GM12872 (cell line): ENCODE measurements at regions not wholly inside any gene's neighbourhood (a gene's known extent, or its start where the extent isn't known, plus 50 kb on each side); places are given as distances from the start of the nearest gene placed in this dataset.
A peak's percentile ranks its signal among the peaks of the same experiment; 100 is the strongest.

Source experiments
- TF ChIP-seq, protein P1 (sequence below): IDR thresholded peaks from 3 replicates; pipeline ENCODE4 v1.5.1; 2011; ENCODE audit warnings: low read depth, mild to moderate bottlenecking, low read length, moderate library complexity; ENCODE audit not compliant: insufficient read depth

DNA sequence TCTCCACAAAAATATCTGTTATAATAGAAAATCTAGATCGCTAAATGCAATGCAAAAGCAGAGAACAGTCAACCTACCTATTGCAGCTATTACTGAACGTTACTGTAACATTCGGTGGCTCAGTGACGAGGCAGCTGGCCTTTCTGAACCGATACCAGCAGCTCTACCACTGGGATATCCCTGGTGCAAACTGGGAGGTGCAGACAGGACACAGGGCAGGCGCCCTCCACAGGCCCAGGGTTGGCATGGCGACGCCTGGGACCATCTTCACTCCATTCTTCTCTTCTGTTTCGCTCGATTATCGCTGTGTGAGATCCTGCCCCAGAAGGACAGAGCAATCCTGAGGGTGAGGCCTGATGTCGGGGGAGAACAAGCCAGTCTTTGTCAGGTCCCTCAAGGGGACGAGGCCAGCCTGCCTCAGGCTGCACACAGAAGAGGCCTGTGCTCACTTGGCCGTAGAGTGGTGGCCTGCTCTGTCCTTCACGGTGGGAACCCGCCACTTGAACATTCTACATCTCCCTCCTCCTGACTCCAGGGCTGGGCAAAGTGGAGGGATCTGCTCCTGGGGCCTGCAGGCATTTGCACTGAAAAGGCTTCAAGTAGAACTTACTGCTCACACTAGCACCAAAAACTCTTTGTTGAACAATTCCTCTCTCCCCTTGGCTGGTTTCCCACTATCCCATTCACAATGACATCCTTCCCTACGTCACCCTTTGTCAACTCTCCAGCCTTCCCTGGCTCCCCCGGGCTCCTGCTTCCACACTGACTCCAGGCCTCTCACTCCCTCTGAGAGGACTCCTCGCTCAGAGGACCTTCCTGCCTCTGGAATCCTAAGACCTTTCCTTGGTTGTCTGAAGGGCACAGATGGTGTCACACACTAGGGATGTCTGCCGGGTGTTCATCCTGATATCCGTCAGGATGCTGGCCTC lies 49.7 kb downstream of the CYRIA start:
- TF ChIP-seq, protein P1, sequence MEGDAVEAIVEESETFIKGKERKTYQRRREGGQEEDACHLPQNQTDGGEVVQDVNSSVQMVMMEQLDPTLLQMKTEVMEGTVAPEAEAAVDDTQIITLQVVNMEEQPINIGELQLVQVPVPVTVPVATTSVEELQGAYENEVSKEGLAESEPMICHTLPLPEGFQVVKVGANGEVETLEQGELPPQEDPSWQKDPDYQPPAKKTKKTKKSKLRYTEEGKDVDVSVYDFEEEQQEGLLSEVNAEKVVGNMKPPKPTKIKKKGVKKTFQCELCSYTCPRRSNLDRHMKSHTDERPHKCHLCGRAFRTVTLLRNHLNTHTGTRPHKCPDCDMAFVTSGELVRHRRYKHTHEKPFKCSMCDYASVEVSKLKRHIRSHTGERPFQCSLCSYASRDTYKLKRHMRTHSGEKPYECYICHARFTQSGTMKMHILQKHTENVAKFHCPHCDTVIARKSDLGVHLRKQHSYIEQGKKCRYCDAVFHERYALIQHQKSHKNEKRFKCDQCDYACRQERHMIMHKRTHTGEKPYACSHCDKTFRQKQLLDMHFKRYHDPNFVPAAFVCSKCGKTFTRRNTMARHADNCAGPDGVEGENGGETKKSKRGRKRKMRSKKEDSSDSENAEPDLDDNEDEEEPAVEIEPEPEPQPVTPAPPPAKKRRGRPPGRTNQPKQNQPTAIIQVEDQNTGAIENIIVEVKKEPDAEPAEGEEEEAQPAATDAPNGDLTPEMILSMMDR: no peak

GRCh38 chr2:16615246-16615645 lies 50.4 kb downstream of the CYRIA start:
- TF ChIP-seq, protein P1: no peak

GRCh38 chr2:16614314-16614860 lies 51.2 kb downstream of the CYRIA start:
- TF ChIP-seq, protein P1: no peak

DNA sequence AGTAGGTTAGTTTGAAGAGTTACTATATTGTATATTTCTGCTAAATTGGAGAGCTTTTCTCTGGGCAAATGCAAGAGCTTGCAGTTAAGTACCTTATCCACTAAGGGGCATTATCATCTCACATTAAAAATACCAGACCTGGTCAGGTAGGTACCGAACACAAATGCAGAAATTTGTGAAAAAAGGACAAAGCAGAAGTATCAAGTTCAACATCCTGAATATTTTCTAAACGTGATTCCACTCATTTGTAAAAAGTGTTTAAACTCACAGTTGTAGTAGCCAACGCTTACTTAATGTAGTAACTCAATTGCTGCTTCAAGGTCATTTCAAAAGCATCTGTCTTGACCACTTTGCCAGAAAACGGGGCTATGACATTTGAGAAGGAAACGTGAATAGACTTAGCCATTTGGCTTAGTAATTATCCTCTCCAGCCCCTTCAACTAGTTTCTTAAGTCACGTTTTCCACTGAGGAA lies 52.1 kb downstream of the CYRIA start:
- TF ChIP-seq, protein P1: peak; percentile 43; the same call in 2 of the 3 replicates

DNA sequence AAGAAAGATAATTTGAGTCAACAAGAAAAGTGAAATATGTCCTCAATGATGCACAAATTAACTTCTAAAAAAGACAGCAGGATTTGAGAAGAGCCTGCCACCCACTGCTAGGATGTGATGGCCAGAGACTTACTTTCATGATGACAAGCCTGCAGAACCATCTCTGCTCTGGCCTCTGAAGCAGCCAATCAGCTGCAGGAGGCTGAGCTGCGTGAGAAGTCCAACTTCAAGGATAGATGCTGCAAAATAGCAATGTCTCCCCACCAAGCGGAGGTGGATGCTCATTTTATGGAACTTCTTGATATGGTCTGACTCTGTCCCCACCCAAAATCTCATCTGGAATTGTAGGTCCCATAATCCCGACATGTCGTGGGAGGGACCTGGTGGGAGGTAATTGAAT lies 53.1 kb downstream of the CYRIA start:
- TF ChIP-seq, protein P1: no peak

DNA sequence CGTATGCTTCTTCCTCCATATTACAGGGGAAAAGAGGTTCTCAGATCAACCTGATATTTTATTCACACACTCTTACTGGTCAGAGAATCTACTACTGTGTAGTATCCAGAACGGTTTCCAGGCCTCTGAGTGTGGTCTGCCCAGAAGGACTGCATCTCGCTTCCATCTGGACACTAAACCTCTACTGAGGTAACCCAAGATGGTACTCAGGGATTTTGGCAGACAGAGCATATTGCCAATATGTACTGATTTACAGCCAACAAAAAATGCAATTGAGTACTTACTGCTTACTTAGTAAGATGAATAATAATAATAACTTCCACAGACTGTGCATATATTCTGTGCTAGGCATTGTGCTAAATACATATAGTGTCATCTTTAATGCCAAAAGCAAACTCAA lies 55.8 kb downstream of the CYRIA start:
- TF ChIP-seq, protein P1: no peak

DNA sequence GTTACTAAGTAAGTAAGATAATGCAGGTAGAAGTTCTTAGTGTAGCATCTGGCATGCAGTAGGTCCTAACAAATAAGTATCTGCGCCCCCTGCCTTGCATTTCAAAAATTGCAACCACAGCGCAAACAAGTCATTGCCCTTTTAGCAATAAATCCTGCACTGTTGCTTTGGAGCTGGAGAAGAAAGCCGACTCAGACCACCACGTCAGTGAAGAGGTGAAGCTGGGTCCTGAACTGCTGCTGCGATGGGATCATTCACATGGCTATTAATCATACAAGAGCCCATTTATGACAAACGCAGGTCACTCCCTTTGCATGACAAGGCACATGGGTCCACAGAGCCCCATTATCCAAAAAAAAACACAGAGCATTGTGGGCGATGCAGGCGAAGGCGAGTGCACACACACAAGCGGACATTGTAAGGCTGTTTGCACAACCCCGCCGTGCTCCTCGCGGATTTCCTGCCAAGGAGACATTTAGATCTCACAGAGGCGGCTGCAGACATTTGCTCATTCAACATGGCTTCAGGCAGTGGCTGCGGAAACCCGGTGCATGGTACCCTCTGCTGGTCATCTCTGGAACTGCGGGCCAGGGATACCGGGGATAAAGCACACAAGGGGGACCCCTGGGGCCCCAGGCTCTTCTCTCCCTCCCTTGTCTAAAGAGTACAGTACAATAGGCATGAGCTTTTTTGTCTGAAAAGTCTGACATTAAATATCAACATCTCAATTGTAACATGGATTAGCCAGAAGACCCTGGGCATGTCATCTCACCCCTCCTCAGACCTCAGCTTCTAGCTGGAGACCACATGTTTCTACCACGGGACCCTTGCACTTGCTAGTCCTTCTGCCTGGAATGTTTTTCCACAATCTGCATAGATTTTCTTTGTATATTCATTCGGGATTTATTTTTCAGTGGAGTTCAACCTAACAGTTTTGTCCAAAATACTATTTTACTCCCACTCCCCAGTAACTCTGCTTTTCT lies 56.7 kb downstream of the CYRIA start:
- TF ChIP-seq, protein P1: peak; percentile 98
